GM12873 (cell line): ENCODE measurements at regions not wholly inside any gene's neighbourhood (a gene's known extent, or its start where the extent isn't known, plus 50 kb on each side); places are given as distances from the start of the nearest gene placed in this dataset.

Experiments used
- CTCF ChIP-seq: IDR thresholded peaks from 2 replicates; pipeline ENCODE4 v1.5.1; 2012; ENCODE audit warnings: low read depth, mild to moderate bottlenecking, moderate library complexity, low read length, control low read depth; ENCODE audit not compliant: insufficient read depth; ENCODE audit errors: missing control alignments

GRCh38 chr11:32015427-32015826 is 75.4 kb upstream of the RCN1 start:
- no peak for TF ChIP-seq CTCF

DNA sequence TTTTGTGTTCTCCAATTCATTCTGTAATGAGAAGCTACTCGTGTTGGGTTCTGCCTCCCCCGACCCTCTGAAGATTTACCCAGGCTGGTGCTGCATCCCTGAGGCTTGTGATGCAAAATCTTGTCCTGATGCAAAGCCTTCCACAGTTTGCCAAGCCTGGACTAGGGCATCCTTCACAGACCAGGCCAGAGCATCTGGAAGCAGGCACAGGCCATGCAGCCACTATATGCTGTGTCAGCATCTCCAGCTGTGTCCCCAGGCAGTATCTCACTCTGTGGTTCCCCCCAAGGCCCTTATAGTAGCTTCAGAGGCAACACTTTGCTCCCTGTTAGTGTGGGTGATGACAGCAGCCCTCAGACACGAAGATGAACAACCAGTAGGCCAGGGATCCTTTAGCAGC is 77.3 kb upstream of the RCN1 start:
- TF ChIP-seq CTCF, result no peak

- TF ChIP-seq CTCF, result no peak
These were observed 78.8 kb upstream of the RCN1 start for GRCh38 chr11:32012049-32012448.

GRCh38 chr11:32008880-32009551 is 81.9 kb upstream of the RCN1 start:
- TF ChIP-seq CTCF, result no peak

- TF ChIP-seq CTCF, result peak; percentile 75
These were observed 84.0 kb upstream of the RCN1 start for GRCh38 chr11:32006799-32007388.

DNA sequence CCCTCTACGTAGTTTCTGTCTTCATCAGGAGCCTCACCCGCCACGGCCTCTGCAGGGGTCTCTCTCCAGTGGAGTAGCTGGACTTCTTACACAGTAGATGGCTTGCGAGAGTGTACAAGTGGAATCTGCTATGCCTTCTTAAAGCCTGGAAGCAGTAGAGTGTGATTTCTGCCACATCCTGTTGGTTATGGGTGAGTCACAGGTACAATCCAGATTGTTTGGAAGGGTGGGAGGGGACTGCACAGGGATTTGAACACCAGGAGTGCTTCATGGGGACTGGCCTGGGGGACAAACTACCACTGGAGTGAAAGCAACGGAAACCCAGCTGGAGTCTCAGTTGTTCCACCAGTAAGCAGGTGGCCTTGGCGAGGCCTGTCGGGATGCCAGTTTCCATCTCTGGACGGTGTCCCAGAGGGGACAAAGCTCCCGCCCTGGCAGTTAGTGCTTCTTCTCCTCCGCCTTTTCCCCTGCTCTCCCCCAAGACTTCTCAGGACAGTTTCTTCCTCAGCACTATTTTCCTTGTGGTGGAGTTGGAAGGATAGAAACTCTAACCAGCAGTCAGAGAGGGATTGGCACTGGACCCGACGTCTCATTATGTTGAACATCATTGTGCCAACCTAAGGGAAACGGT is 85.0 kb upstream of the RCN1 start:
- TF ChIP-seq CTCF, result no peak

DNA sequence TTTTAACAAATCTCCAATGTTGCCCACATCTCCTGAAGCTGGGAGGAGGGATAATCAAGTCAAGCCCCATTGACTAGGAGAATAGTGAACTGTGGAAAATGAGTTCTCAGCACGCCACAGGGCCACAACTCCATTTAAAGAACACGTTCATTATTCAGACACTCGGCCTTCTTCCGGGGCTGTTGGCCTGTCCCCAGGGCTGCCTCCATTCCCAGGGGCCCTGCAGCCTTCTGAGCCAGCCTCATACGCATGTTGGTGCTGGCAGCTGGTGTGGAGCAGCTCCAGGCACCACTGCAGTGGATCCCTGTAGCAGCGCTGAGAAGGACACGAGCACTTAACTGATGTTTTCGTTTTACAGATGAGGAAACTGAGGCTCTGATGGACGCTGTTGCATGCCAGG is 87.5 kb upstream of the RCN1 start:
- no peak for TF ChIP-seq CTCF
